Chondrocyte (in vitro differentiated cells): ENCODE measurements at regions not wholly inside any gene's neighbourhood (a gene's known extent, or its start where the extent isn't known, plus 50 kb on each side); places are given as distances from the start of the nearest gene placed in this dataset.

Experiments used
- DNase-seq: peaks from one replicate; pipeline ENCODE4 v3.0.0; 2021; ENCODE audit warnings: mixed read lengths, low spot score
- H3K27ac Mint-ChIP-seq: one replicate; pipeline ENCODE4 v1.8.0; 2021; ENCODE audit warnings: mild to moderate bottlenecking, moderate library complexity, mixed read lengths; ENCODE audit not compliant: unreplicated experiment
- H3K27me3 Mint-ChIP-seq: 2 replicates; pipeline ENCODE4 v1.8.0; 2021; ENCODE audit warnings: low read depth, mixed read lengths
- H3K36me3 Mint-ChIP-seq: 2 replicates; pipeline ENCODE4 v1.8.0; 2021; ENCODE audit warnings: low read depth, mixed read lengths
- H3K4me1 Mint-ChIP-seq: 2 replicates; pipeline ENCODE4 v1.8.0; 2021; ENCODE audit warnings: low read depth, mild to moderate bottlenecking, mixed read lengths
- H3K4me3 Mint-ChIP-seq: one replicate; pipeline ENCODE4 v1.8.0; 2021; ENCODE audit warnings: mild to moderate bottlenecking, moderate library complexity, mixed read lengths; ENCODE audit not compliant: unreplicated experiment
- H3K9me3 Mint-ChIP-seq: 2 replicates; pipeline ENCODE4 v1.8.0; 2021; ENCODE audit warnings: low read depth, mixed read lengths
- TF ChIP-seq, protein P1 (sequence below): fragments of 200-600 bp; sonication (generic); IDR thresholded peaks from 2 replicates; pipeline ENCODE4 v1.5.0; 2021; ENCODE audit warnings: antibody characterized with exemption, mild to moderate bottlenecking, moderate library complexity

DNA sequence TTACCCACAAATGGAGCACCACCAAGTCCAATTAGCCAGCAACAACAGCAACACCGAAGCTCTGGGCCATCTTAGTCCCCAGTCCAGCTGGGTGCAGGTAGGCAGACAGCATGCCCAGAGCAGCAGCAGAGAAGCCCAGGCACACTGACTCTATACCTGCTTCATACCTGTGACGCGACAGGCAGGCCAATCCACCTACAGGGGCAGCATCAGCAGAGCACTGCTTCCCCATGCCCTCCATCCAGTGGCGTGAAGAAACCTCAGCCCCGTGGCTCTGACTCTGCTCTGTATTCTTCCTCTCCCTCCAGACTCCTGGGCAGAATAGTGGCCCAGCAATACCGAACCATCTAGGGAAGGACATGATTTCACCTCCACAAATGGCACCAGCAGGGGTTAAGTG lies 191.7 kb downstream of the AKR1D1 start:
- H3K27me3 Mint-ChIP-seq: no peaks in the 10 kb centered on the region
- H3K4me3 Mint-ChIP-seq: no peak overlapping the region
- TF ChIP-seq, protein P1, sequence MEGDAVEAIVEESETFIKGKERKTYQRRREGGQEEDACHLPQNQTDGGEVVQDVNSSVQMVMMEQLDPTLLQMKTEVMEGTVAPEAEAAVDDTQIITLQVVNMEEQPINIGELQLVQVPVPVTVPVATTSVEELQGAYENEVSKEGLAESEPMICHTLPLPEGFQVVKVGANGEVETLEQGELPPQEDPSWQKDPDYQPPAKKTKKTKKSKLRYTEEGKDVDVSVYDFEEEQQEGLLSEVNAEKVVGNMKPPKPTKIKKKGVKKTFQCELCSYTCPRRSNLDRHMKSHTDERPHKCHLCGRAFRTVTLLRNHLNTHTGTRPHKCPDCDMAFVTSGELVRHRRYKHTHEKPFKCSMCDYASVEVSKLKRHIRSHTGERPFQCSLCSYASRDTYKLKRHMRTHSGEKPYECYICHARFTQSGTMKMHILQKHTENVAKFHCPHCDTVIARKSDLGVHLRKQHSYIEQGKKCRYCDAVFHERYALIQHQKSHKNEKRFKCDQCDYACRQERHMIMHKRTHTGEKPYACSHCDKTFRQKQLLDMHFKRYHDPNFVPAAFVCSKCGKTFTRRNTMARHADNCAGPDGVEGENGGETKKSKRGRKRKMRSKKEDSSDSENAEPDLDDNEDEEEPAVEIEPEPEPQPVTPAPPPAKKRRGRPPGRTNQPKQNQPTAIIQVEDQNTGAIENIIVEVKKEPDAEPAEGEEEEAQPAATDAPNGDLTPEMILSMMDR: no peak
- no peaks in the 10 kb centered on the region for H3K36me3 Mint-ChIP-seq
- DNase-seq: no peak
- no peak overlapping the region for H3K27ac Mint-ChIP-seq
- no peaks in the 10 kb centered on the region for H3K4me1 Mint-ChIP-seq
- no peaks in the 10 kb centered on the region for H3K9me3 Mint-ChIP-seq

DNA sequence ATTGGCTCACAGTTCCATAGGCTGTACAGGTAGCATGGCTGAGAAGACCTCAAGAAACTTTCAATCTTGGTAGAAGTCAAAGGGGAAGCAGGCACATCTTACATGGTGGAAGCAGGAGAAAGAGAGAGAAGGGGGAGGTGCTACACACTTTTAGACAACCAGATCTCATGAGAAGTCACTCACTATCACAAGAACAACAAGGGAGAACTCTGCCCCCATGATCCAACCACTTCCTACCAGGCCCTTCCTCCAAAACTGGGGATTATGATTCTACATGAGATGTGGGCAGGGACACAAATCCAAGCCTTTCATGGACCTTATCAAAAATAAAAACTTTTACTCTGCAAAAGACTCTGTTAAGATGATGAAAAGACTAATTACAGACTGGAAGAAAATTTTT lies 183.2 kb upstream of the TRIM24 start:
- no peaks in the 10 kb centered on the region for H3K27me3 Mint-ChIP-seq
- TF ChIP-seq, protein P1: no peak
- peaks cover 2% of the 10 kb centered on the region for H3K9me3 Mint-ChIP-seq
- no peaks in the 10 kb centered on the region for H3K36me3 Mint-ChIP-seq
- H3K27ac Mint-ChIP-seq: no peak overlapping the region
- H3K4me1 Mint-ChIP-seq: peaks cover 29% of the 10 kb centered on the region
- no peak overlapping the region for H3K4me3 Mint-ChIP-seq
- DNase-seq: no peak

DNA sequence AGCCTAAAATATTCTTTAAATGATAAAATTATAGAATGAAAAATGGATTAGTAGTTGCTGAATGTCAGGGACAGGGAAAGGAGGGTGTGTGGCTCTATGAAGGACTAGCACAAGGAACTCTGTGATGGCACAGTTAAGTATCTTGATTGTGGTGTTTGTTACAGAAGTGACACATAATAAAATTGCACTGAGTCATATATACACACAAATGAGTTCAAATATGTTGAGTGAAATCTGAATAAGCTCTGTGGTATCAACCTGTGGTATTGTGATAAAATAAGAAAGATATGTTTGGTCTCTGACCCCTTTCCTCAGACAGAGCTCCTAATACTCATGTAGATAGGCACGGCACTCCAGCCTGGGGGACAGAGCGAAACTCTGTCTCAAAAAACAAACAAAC lies 181.5 kb upstream of the TRIM24 start:
- Mint-ChIP-seq H3K4me1 (peaks cover 44% of the 10 kb centered on the region), H3K27me3 (no peaks in the 10 kb centered on the region), H3K4me3 (no peak overlapping the region), H3K9me3 (peaks cover 2% of the 10 kb centered on the region), H3K36me3 (no peaks in the 10 kb centered on the region), H3K27ac (peak overlapping the region; percentile 27)
- TF ChIP-seq, protein P1: no peak
- DNase-seq: no peak

DNA sequence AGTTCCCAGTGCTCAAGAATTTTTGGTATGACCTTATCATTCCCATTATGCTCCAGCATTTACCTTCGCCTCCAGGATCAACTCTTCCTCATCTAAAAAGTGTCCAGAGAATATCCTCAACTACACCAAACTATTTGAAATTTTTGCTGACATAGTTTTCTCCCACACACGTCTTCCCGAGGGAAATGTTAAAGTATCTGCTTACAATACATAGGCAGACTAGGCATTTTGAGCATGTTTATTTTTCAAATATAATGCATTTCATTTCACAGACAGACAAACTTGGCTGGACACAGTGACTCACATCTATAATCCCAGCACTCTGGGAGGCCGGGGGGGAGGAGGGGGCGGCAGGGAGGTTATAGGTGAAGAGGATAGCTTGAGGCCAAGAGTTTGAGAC lies 177.1 kb upstream of the TRIM24 start:
- no peaks in the 10 kb centered on the region for H3K9me3 Mint-ChIP-seq
- H3K4me3 Mint-ChIP-seq: no peak overlapping the region
- H3K27ac Mint-ChIP-seq: peak overlapping the region; percentile 1
- no peak for DNase-seq
- TF ChIP-seq, protein P1: no peak
- H3K4me1 Mint-ChIP-seq: peaks cover 27% of the 10 kb centered on the region
- H3K27me3 Mint-ChIP-seq: no peaks in the 10 kb centered on the region
- H3K36me3 Mint-ChIP-seq: no peaks in the 10 kb centered on the region

DNA sequence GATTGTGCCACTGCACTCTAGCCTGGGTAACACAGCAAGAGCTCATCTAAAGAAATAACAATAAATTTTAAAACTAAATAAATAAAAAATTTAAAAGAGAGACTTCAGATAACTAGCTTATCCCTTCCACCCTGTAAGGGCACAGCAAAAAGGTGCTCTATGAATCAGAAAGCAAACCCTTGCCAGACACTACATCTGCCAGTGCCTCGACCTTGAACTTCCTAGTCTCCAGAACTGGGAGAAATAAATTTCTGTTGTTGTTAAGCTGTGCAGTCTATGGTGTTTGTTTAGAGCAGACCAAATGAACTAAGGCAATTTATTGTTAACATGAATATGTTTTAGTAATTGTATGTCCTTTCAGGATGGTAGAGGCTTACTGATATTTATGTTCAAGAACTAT lies 174.9 kb upstream of the TRIM24 start:
- TF ChIP-seq, protein P1: no peak
- Mint-ChIP-seq H3K27me3 (no peaks in the 10 kb centered on the region), H3K36me3 (peaks cover 5% of the 10 kb centered on the region), H3K27ac (no peak overlapping the region), H3K4me3 (no peak overlapping the region), H3K4me1 (peaks cover 22% of the 10 kb centered on the region), H3K9me3 (peaks cover 11% of the 10 kb centered on the region)
- no peak for DNase-seq
